NB4 (cell line): ENCODE measurements at regions not wholly inside any gene's neighbourhood (a gene's known extent, or its start where the extent isn't known, plus 50 kb on each side); places are given as distances from the start of the nearest gene placed in this dataset.

ENCODE experiments used
- DNase-seq: peaks from one replicate; pipeline ENCODE4 v3.0.0; 2010; ENCODE audit warnings: low read depth
- H3K4me3 ChIP-seq: one replicate; pipeline ENCODE4 v1.5.1; 2011; ENCODE audit warnings: mild to moderate bottlenecking, low read depth, low read length, moderate library complexity
- MYC ChIP-seq: IDR thresholded peaks from 2 replicates; pipeline ENCODE4 v1.6.1; 2011; ENCODE audit warnings: low read depth, low read length
- POLR2A ChIP-seq: IDR thresholded peaks from 2 replicates; pipeline ENCODE4 v1.6.1; 2011; ENCODE audit warnings: mild to moderate bottlenecking; ENCODE audit not compliant: insufficient read length; ENCODE audit errors: extremely low read depth
- TF ChIP-seq, protein P1 (sequence below): IDR thresholded peaks from 2 replicates; pipeline ENCODE4 v1.6.1; 2011; ENCODE audit warnings: low read depth, low read length
- TF ChIP-seq, protein P2 (sequence below): IDR thresholded peaks from one replicate; pipeline ENCODE4 v1.5.1; 2012; ENCODE audit warnings: low read depth, low read length

- peak; percentile 42 for DNase-seq
- peak overlapping the region; percentile 9 for H3K4me3 ChIP-seq
- TF ChIP-seq POLR2A (no peak), MYC (no peak)
- TF ChIP-seq, protein P1, sequence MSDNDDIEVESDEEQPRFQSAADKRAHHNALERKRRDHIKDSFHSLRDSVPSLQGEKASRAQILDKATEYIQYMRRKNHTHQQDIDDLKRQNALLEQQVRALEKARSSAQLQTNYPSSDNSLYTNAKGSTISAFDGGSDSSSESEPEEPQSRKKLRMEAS: no peak
- TF ChIP-seq, protein P2, sequence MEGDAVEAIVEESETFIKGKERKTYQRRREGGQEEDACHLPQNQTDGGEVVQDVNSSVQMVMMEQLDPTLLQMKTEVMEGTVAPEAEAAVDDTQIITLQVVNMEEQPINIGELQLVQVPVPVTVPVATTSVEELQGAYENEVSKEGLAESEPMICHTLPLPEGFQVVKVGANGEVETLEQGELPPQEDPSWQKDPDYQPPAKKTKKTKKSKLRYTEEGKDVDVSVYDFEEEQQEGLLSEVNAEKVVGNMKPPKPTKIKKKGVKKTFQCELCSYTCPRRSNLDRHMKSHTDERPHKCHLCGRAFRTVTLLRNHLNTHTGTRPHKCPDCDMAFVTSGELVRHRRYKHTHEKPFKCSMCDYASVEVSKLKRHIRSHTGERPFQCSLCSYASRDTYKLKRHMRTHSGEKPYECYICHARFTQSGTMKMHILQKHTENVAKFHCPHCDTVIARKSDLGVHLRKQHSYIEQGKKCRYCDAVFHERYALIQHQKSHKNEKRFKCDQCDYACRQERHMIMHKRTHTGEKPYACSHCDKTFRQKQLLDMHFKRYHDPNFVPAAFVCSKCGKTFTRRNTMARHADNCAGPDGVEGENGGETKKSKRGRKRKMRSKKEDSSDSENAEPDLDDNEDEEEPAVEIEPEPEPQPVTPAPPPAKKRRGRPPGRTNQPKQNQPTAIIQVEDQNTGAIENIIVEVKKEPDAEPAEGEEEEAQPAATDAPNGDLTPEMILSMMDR: no peak
Observed at GRCh38 chr3:11705049-11705448, 61.3 kb upstream of the VGLL4 start.

GRCh38 chr3:11703146-11703545 is 59.4 kb upstream of the VGLL4 start:
- DNase-seq: no peak
- no peak overlapping the region for H3K4me3 ChIP-seq
- TF ChIP-seq POLR2A (no peak), MYC (no peak)
- TF ChIP-seq, protein P1: no peak
- TF ChIP-seq, protein P2: no peak

GRCh38 chr3:11699083-11699427 is 55.3 kb upstream of the VGLL4 start:
- TF ChIP-seq, protein P2: no peak
- no peak for TF ChIP-seq POLR2A
- no peak for TF ChIP-seq MYC
- TF ChIP-seq, protein P1: no peak
- DNase-seq: no peak
- H3K4me3 ChIP-seq: no peak overlapping the region

GRCh38 chr3:11698326-11699082 is 54.8 kb upstream of the VGLL4 start:
- no peak for DNase-seq
- TF ChIP-seq MYC: no peak
- TF ChIP-seq, protein P1: no peak
- TF ChIP-seq, protein P2: no peak
- TF ChIP-seq POLR2A: no peak
- no peak overlapping the region for H3K4me3 ChIP-seq

DNA sequence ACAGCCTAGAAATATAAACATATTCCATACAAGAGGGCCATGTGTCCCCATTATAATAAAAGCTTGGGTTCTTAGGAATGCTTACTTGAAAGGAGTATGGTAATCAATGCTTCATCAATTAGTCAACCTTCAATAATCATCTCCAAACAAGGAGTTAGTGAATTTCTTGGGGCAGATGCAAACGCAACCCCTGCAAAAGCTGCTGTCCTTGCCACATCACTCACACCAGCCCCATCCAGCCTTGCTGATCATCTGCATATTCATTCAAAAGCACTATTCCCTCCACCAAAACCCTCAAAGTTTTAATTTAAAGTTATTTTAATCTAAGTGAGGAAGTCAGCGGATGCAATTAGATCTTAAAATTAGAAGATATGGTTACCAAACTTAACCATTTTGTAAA is 54.0 kb upstream of the VGLL4 start:
- no peak overlapping the region for H3K4me3 ChIP-seq
- no peak for DNase-seq
- TF ChIP-seq, protein P2: no peak
- TF ChIP-seq, protein P1: no peak
- TF ChIP-seq POLR2A (no peak), MYC (no peak)
